ENCODE measurements at regions not wholly inside any gene's neighbourhood (a gene's known extent, or its start where the extent isn't known, plus 50 kb on each side); places are given as distances from the start of the nearest gene placed in this dataset.

GRCh38 chr18:6606411-6607085 lies 123.0 kb upstream of the ARHGAP28 start:
- DNase-seq, result no peak

DNA sequence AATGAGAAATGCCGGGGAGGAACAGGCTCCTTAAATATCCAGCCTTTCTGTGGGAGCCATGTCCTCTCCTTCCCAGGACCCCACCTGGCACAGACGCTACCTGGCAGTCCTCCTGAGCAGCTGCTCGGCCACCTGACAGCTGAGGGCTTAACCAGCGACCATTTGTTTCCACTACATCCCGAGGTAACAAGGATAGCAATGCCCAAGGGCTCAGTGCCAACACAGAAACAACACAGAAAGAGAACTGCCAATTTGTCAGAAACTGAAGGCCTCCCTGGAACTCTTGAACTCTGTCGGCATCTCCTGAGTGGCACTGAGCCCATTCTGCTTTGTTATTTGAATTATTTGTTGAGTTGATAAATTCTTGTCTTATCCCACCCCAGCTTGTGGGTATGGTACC lies 122.2 kb upstream of the ARHGAP28 start:
- DNase-seq, result no peak

DNA sequence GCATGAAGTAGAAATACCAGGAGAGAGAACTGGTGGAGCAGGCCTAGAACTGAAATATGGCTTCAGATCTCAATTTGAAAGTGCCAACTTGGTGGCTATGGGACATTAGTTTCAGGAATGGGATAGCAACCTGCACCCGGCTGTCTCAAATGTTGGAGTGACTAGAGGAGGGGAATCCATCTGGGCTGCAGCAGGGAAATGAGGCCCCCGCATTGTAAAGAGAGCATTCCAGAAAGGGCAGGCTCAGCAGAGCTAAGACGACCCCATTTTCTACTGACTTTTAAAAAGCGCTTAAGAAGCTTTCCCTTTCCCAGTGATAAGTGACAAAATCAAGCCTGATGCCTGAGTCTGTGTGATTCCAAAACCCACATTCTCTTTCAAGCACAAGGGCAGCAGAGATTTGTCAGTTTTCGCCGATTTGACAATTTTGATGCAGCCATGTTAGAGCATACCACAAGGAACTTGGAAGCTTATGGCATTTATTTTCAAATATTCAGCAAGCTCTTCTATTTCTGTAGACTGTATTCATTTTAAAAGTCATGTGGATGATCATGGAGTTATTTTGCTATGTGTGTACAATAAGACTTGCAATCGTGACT lies 119.8 kb upstream of the ARHGAP28 start:
- DNase-seq, result no peak

- DNase-seq, result no peak
These were observed 119.0 kb upstream of the ARHGAP28 start for GRCh38 chr18:6610466-6610865.

GRCh38 chr18:6613581-6613980 lies 115.9 kb upstream of the ARHGAP28 start:
- DNase-seq, result no peak

DNA sequence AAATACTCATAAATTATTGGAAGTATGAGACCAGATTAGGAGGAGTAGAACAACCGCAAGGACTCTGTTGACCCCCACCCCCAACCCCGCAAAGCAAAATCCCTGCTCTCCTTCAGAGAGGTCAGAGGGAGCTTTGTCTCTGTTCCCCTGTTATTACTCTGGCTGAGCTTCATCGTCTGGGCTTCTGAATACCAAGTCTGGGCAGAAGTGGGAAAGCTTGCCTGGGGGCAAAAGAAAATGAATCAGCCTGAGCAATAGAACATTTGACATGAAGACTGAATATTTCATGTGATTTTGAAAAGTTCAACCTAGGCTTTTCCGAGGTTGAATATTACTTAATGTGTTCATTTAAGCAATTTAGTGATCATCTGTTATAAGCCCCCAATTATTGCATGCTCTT lies 114.6 kb upstream of the ARHGAP28 start:
- no peak for DNase-seq

DNA sequence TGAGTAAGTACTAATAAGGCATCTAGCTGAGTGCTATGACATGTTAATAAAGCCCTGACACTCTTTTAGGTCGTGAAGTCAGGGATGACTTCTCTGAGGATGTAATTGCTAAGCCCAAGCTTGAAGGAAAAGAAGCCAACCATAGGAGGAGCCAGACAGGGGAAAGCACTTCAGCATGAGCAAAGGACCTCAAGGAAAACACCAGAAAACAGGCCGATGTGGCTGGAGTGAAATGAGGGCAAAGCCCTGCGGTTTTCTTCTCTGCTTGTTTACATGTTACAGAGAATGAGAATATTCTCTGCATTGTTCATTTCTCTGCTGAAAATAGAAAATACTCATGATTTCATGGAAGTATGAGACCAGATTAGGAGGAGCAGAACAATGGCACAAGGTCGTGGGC lies 112.5 kb upstream of the ARHGAP28 start:
- DNase-seq, result no peak

DNA sequence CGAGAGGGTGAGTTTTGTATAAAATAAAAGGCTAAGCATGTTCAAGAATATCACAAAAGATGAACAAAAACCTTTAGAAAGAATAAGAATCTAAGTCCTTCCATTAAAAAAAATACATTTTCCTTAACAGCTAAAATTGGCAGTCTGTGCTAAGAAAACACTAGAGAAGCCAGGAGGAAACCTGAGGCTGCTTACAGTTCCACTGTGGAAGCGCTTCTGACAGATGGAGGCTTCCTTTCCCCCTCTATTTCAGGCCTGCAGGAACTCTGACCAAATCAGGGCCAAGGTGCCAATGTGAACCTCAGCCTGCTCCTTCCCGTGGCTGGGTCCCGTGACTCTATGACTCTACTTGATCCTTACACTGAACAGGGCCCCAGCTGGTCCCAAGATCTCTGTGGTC lies 108.1 kb upstream of the ARHGAP28 start:
- DNase-seq, result no peak

DNA sequence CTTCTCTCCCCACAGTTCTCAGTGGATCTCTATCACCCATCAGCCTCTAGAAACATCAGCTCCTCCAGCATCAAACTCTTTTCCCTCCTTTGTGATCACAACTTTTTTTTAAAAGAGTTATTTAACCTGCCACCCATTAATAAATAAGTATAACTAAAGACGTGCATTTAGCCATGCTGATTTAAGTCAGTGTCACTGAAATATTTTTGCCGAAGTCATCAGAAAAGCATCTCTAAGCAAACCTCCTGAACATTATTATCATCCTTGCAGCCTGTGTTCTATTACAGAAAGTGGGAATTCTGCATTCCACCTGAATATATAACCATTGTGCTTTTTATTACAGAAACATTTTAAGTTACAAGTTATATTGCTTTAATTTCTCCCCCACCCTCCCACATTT lies 106.2 kb upstream of the ARHGAP28 start:
- no peak for DNase-seq

- DNase-seq, result no peak
These were observed 105.2 kb upstream of the ARHGAP28 start for GRCh38 chr18:6624271-6624660.

GRCh38 chr18:6624661-6625311 lies 104.7 kb upstream of the ARHGAP28 start:
- no peak for DNase-seq

GRCh38 chr18:6625481-6625880 lies 104.0 kb upstream of the ARHGAP28 start:
- DNase-seq, result no peak

- no peak for DNase-seq
These were observed 103.1 kb upstream of the ARHGAP28 start for GRCh38 chr18:6626457-6626856.

- DNase-seq, result no peak
These were observed 101.9 kb upstream of the ARHGAP28 start for GRCh38 chr18:6627645-6628044.

DNA sequence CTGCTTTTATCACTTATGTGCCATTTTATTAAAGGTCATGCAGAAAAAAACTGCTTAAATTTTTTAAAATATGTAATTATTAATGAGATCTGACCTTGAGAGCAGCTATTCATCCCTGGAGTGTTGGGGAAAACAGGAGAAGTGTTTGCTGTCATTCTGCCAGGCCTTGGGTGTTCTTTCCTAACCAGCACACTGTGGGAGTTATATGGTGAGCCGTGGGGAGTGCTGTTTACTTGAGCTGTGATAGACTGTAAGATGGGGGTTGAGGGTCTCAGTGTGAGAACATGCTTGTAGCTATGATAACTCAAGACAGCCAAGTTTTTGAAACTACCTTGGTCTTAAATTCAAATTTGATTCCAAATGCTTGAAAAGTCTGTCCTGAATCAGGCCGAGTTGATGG lies 101.3 kb upstream of the ARHGAP28 start:
- no peak for DNase-seq

DNA sequence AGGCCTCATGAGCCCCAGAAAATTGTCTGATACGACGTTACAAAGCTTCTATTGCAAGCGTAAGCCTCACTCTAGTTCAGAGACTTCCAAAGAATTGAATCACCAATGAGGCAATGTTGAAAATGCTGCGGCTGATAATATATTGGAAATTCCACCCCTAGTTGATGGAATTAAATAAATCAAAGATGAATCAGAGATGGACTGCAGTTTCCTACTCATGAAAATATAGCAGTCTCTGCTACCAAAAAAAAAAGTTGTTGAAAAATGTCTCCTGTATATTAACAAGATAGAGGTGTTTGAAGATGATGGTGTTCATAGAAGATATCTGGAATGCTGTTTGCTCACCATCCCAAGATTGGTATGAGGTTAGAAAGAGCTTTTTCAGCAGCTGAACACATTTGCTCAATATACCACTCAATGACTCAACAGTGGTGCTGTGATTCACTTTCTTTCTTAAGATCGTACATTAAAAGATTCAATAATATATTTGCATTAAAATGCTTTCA lies 99.8 kb upstream of the ARHGAP28 start:
- DNase-seq, result no peak

DNA sequence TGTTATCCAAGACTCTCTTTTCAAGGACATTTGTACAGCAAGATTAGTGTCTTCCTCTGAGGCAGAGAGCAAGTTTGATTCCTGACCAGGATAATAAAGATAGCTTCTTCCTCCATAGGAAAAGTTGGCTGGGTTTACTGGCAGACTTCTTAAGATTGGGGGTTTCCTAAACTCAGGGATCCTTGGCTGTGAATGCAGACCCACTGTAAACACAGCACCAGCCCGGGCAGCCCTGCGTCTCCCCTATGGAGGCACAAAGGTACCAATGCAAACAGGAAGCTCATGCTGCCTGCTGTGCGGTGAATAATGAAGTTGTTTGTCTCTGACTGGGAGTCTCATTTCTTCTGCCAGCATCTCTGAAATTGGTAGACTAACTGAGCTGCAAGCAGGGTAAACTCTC lies 96.2 kb upstream of the ARHGAP28 start:
- DNase-seq, result no peak

DNA sequence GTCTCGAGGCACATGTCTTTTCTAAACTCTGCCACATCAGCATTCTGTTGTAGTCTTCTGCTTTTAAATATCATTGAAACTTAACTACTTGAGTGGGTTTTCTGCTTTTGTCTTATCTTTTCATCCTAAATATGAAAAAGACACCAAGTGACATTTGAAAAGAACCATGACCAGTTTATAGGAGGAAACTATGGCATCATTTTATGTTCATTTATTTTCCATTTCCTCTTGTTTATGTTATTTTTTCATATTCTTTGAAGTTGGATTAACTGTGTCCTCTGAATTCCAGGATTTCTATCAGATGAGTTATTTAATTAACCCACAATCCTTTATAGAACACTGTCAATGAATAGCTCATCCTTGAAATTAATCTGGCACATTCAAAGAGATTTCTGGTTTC lies 93.4 kb upstream of the ARHGAP28 start:
- no peak for DNase-seq

- DNase-seq, result no peak
These were observed 91.1 kb upstream of the ARHGAP28 start for GRCh38 chr18:6638447-6638846.

- DNase-seq, result no peak
These were observed 90.2 kb upstream of the ARHGAP28 start for GRCh38 chr18:6639305-6639704.

GRCh38 chr18:6644836-6645627 lies 84.5 kb upstream of the ARHGAP28 start:
- no peak for DNase-seq

DNA sequence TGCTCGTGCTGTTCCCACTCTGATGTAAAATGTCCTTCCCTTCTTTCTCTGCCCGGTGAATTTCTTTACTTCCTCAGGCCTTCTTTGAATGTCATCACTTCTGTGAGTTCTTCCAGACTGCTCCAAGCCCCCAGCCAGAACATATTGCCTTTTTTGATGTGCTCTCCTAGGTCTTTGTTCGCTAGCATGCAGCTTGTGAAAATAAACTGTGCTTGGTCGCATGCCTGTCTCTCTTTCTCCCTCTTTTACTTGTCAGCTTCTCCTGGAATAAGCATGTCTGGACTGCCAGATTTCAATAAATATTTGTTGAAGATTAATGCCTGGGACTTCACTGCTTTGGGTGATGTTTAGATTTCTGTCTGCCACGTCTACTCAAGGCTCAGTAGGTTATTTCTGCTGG lies 82.7 kb upstream of the ARHGAP28 start:
- no peak for DNase-seq

Measured in hypothalamus (tissue), 51 donors.